Glutamatergic neuron (in vitro differentiated cells): ENCODE measurements at regions not wholly inside any gene's neighbourhood (a gene's known extent, or its start where the extent isn't known, plus 50 kb on each side); places are given as distances from the start of the nearest gene placed in this dataset.
"Not testable (repeated sequence)": the region's sequence is repeated elsewhere in the genome, so short reads cannot be mapped to it uniquely, and the experiment has no call there.

Experiments used
- DNase-seq: peaks from one replicate; pipeline ENCODE4 v3.0.0; 2022
- H3K27ac Mint-ChIP-seq: one replicate; pipeline ENCODE4 v1.8.0; 2020; ENCODE audit warnings: mild to moderate bottlenecking, mixed read lengths, inconsistent platforms; ENCODE audit not compliant: unreplicated experiment
- H3K27me3 Mint-ChIP-seq: one replicate; pipeline ENCODE4 v1.8.0; 2020; ENCODE audit warnings: mild to moderate bottlenecking, moderate library complexity, mixed read lengths, inconsistent platforms; ENCODE audit not compliant: unreplicated experiment
- H3K36me3 Mint-ChIP-seq: one replicate; pipeline ENCODE4 v1.8.0; 2020; ENCODE audit warnings: mild to moderate bottlenecking, mixed read lengths, inconsistent platforms; ENCODE audit not compliant: unreplicated experiment
- H3K4me1 Mint-ChIP-seq: one replicate; pipeline ENCODE4 v1.8.0; 2020; ENCODE audit warnings: mild to moderate bottlenecking, low read depth, mixed read lengths, inconsistent platforms; ENCODE audit not compliant: unreplicated experiment
- H3K4me3 Mint-ChIP-seq: one replicate; pipeline ENCODE4 v1.8.0; 2020; ENCODE audit warnings: mild to moderate bottlenecking, mixed read lengths, inconsistent platforms; ENCODE audit not compliant: unreplicated experiment
- H3K9me3 Mint-ChIP-seq: one replicate; pipeline ENCODE4 v1.8.0; 2020; ENCODE audit warnings: mild to moderate bottlenecking, moderate library complexity, mixed read lengths, inconsistent platforms; ENCODE audit not compliant: unreplicated experiment
- TF ChIP-seq, protein P1 (sequence below): fragments of 200-600 bp; sonication (generic); IDR thresholded peaks from one replicate; pipeline ENCODE4 v1.5.0; 2021; ENCODE audit not compliant: partially characterized antibody, unreplicated experiment

- TF ChIP-seq, protein P1, sequence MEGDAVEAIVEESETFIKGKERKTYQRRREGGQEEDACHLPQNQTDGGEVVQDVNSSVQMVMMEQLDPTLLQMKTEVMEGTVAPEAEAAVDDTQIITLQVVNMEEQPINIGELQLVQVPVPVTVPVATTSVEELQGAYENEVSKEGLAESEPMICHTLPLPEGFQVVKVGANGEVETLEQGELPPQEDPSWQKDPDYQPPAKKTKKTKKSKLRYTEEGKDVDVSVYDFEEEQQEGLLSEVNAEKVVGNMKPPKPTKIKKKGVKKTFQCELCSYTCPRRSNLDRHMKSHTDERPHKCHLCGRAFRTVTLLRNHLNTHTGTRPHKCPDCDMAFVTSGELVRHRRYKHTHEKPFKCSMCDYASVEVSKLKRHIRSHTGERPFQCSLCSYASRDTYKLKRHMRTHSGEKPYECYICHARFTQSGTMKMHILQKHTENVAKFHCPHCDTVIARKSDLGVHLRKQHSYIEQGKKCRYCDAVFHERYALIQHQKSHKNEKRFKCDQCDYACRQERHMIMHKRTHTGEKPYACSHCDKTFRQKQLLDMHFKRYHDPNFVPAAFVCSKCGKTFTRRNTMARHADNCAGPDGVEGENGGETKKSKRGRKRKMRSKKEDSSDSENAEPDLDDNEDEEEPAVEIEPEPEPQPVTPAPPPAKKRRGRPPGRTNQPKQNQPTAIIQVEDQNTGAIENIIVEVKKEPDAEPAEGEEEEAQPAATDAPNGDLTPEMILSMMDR: no peak
- Mint-ChIP-seq H3K9me3 (no peaks in the 10 kb centered on the region), H3K4me1 (no peaks in the 10 kb centered on the region), H3K4me3 (no peak overlapping the region), H3K36me3 (no peaks in the 10 kb centered on the region), H3K27me3 (peaks cover 2% of the 10 kb centered on the region), H3K27ac (no peak overlapping the region)
- DNase-seq: no peak
Observed at GRCh38 chr4:154985673-154986072, 204.6 kb downstream of the RBM46 start.

DNA sequence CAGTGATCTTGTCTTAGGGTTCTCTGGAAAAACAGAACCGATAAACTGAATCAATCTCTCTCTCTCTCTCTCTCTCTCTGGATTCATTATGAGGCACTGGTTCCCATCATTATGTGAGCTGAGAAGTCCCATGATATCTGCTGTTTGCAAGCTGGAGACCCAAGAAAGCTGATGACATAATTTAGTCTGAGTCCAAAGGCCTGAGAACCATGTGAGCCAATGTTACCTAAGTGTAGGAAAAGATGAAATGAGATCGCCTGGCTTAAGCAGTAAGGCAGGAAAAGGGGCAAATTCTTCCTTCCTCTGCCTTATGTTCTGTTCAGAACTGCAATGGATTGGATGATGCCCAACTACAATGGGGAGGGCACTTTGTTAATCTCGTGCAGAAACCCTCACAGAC lies 207.4 kb downstream of the RBM46 start:
- Mint-ChIP-seq H3K4me1 (no peaks in the 10 kb centered on the region), H3K27me3 (no peaks in the 10 kb centered on the region), H3K27ac (no peak overlapping the region), H3K4me3 (no peak overlapping the region), H3K9me3 (no peaks in the 10 kb centered on the region), H3K36me3 (no peaks in the 10 kb centered on the region)
- TF ChIP-seq, protein P1: no peak
- no peak for DNase-seq

- DNase-seq: no peak
- Mint-ChIP-seq H3K4me3 (no peak overlapping the region), H3K27me3 (no peaks in the 10 kb centered on the region), H3K4me1 (no peaks in the 10 kb centered on the region), H3K27ac (no peak overlapping the region), H3K36me3 (no peaks in the 10 kb centered on the region), H3K9me3 (no peaks in the 10 kb centered on the region)
- TF ChIP-seq, protein P1: no peak
Observed at GRCh38 chr4:154989511-154989910, 208.4 kb downstream of the RBM46 start.

DNA sequence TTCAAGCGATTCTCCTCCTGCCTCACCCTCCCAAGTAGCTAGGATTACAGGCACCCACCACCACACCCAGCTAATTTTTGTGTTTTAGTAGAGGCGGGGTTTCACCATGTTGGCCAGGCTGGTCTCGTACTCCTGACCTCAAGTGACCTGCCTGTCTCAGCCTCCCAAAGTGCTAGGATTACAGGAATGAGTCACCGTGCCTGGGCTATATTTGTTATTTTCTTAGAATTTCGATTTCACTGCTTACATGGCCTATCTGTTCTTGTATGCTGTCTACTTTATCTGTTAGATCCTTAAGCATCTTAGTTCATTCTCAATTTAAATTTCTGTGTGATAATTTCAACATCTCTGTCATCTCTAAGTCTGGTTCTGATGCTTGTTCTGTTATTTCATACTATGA lies 210.6 kb upstream of the NPY2R start:
- H3K9me3 Mint-ChIP-seq, DNase-seq, H3K4me1 Mint-ChIP-seq, H3K27ac Mint-ChIP-seq, H3K27me3 Mint-ChIP-seq, H3K4me3 Mint-ChIP-seq, H3K36me3 Mint-ChIP-seq: not testable (repeated sequence)

GRCh38 chr4:154998284-154998683 lies 210.2 kb upstream of the NPY2R start:
- H3K9me3 Mint-ChIP-seq: no peaks in the 10 kb centered on the region
- H3K36me3 Mint-ChIP-seq: no peaks in the 10 kb centered on the region
- TF ChIP-seq, protein P1: no peak
- H3K4me3 Mint-ChIP-seq: no peak overlapping the region
- H3K4me1 Mint-ChIP-seq: no peaks in the 10 kb centered on the region
- H3K27me3 Mint-ChIP-seq: no peaks in the 10 kb centered on the region
- H3K27ac Mint-ChIP-seq: no peak overlapping the region
- DNase-seq: no peak

GRCh38 chr4:154998773-154999172 lies 209.7 kb upstream of the NPY2R start:
- Mint-ChIP-seq H3K4me1 (no peaks in the 10 kb centered on the region), H3K27me3 (no peaks in the 10 kb centered on the region)
- TF ChIP-seq, protein P1: no peak

More at GRCh38 chr4:154998773-154999172, 209.7 kb upstream of the NPY2R start:
- Mint-ChIP-seq H3K27ac (no peak overlapping the region), H3K4me3 (no peak overlapping the region), H3K36me3 (no peaks in the 10 kb centered on the region), H3K9me3 (no peaks in the 10 kb centered on the region)
- no peak for DNase-seq
